PC-3 (cell line): ENCODE measurements at regions not wholly inside any gene's neighbourhood (a gene's known extent, or its start where the extent isn't known, plus 50 kb on each side); places are given as distances from the start of the nearest gene placed in this dataset.
"Not testable (repeated sequence)": the region's sequence is repeated elsewhere in the genome, so short reads cannot be mapped to it uniquely, and the experiment has no call there.

Experiments
- ATAC-seq: fragments of 200-7000 bp; cut with Tn5 transposase; 2 replicates; pipeline ENCODE4 v1.9.1; 2020; ENCODE audit warnings: mild to moderate bottlenecking, moderate library complexity
- BruUV-seq: library from RNA; stranded (reverse); fragments of 400-500 nt; replicated peaks from 2 replicates; lab custom pipeline; 2021; lab: Mats Ljungman, UMichigan
- CTCF ChIA-PET: fragments of 300-600 bp; sonication (Branson Sonifier 250); formaldehyde crosslinking; loops from one replicate; lab custom pipeline; 2022; ENCODE audit warnings: antibody characterized with exemption; lab: Charles Lee
- POLR2A ChIA-PET: fragments of 300-600 bp; sonication (Branson Sonifier 250); formaldehyde crosslinking; loops from one replicate; lab custom pipeline; 2022; ENCODE audit warnings: antibody characterized with exemption; ENCODE audit not compliant: unreplicated experiment; lab: Charles Lee
- DNase-seq: peaks from one replicate; pipeline ENCODE4 v3.0.0-alpha.2; 2015
- H2AFZ ChIP-seq: fragments of 300-600 bp; sonication (generic); 2 replicates; pipeline ENCODE4 v1.6.0; 2016; ENCODE audit warnings: antibody characterized with exemption, low read length
- H3F3A ChIP-seq: fragments of 300-600 bp; sonication (generic); one replicate; pipeline ENCODE4 v1.6.0; 2017; ENCODE audit warnings: antibody characterized with exemption, low read length, control low read depth, mild to moderate bottlenecking; ENCODE audit not compliant: unreplicated experiment
- H3K27ac ChIP-seq: fragments of 300-600 bp; sonication (generic); 2 replicates; pipeline ENCODE4 v1.5.1; 2016; ENCODE audit warnings: mild to moderate bottlenecking, low read length
- H3K27me3 ChIP-seq: fragments of 300-600 bp; sonication (generic); 2 replicates; pipeline ENCODE4 v1.6.1; 2016; ENCODE audit warnings: low read length, mixed read lengths
- H3K36me3 ChIP-seq: fragments of 300-600 bp; sonication (generic); 2 replicates; pipeline ENCODE4 v1.6.1; 2016; ENCODE audit warnings: low read depth, mixed run types, low read length, mixed read lengths
- H3K4me1 ChIP-seq: fragments of 300-600 bp; sonication (generic); 2 replicates; pipeline ENCODE4 v1.5.1; 2016; ENCODE audit warnings: low read length; ENCODE audit not compliant: insufficient read depth
- H3K4me2 ChIP-seq: fragments of 300-600 bp; sonication (generic); 2 replicates; pipeline ENCODE4 v1.6.0; 2016; ENCODE audit warnings: low read length
- H3K4me3 ChIP-seq: fragments of 300-600 bp; sonication (generic); 2 replicates; pipeline ENCODE4 v1.5.1; 2016; ENCODE audit warnings: mild to moderate bottlenecking, low read length, mixed read lengths
- H3K79me2 ChIP-seq: fragments of 300-600 bp; sonication (generic); 2 replicates; pipeline ENCODE4 v1.6.1; 2017; ENCODE audit warnings: low read length, mixed read lengths
- H3K9ac ChIP-seq: fragments of 300-600 bp; sonication (generic); 2 replicates; pipeline ENCODE4 v1.6.0; 2016; ENCODE audit warnings: mild to moderate bottlenecking, low read length
- H3K9me2 ChIP-seq: fragments of 300-600 bp; sonication (generic); replicated peaks from 2 replicates; pipeline ENCODE4 v1.6.1; 2016; ENCODE audit warnings: mixed run types, low read length, mixed read lengths
- H3K9me3 ChIP-seq: fragments of 300-600 bp; sonication (generic); 2 replicates; pipeline ENCODE4 v1.6.1; 2016; ENCODE audit warnings: low read length, mixed read lengths
- H4K20me1 ChIP-seq: fragments of 300-600 bp; sonication (generic); 2 replicates; pipeline ENCODE4 v1.6.1; 2016; ENCODE audit warnings: low read length, mixed read lengths
- CTCF ChIP-seq: fragments of 300-600 bp; sonication (generic); conservative IDR thresholded peaks from 2 replicates; pipeline ENCODE4 v1.5.1; 2017; ENCODE audit warnings: antibody characterized with exemption, low read depth, mild to moderate bottlenecking, low read length
- EZH2 ChIP-seq: fragments of 300-600 bp; sonication (generic); IDR thresholded peaks from one replicate; pipeline ENCODE4 v1.6.1; 2017; ENCODE audit warnings: antibody characterized with exemption, mild to moderate bottlenecking, low read length; ENCODE audit not compliant: unreplicated experiment
- EZH2phosphoT487 ChIP-seq: fragments of 300-600 bp; sonication (generic); IDR thresholded peaks from 2 replicates; pipeline ENCODE4 v1.6.1; 2018; ENCODE audit warnings: mild to moderate bottlenecking, antibody characterized with exemption, low read length, borderline replicate concordance
- intact Hi-C: fragments of 100-400 bp; cut with micrococcal nuclease; formaldehyde crosslinking; loops from 2 replicates; pipeline ENCODE4 v1.9.0; 2023

GRCh38 chr12:60231976-60232907 is 636.4 kb downstream of the SLC16A7 start:
- Histone ChIP-seq H3F3A (no peaks in the 10 kb centered on the region), H3K27ac (no peak overlapping the region), H4K20me1 (no peaks in the 10 kb centered on the region), H3K9me3 (no peaks in the 10 kb centered on the region), H3K4me2 (no peak overlapping the region), H3K79me2 (no peaks in the 10 kb centered on the region), H2AFZ (no peak overlapping the region), H3K27me3 (no peaks in the 10 kb centered on the region), H3K36me3 (no peaks in the 10 kb centered on the region), H3K4me3 (no peak overlapping the region), H3K9me2 (no peaks in the 10 kb centered on the region), H3K4me1 (0 out of 2 replicates have a peak, but pooled peaks cover 4% of the 10 kb centered on the region), H3K9ac (no peak overlapping the region)
- CTCF ChIA-PET, result no interaction called here
- TF ChIP-seq CTCF (no peak), EZH2 (no peak), EZH2phosphoT487 (no peak)
- ATAC-seq (no peak), DNase-seq (no peak)
- POLR2A ChIA-PET, result no interaction called here
- BruUV-seq, result no TSS peak
- intact Hi-C loops, result no loop called here

GRCh38 chr12:60234611-60235195 is 638.9 kb downstream of the SLC16A7 start:
- ATAC-seq, H3K36me3 ChIP-seq, H3K27ac ChIP-seq, H2AFZ ChIP-seq, H3K9me3 ChIP-seq, H3K4me2 ChIP-seq, H3K4me3 ChIP-seq, H3K4me1 ChIP-seq, H3F3A ChIP-seq, H3K9ac ChIP-seq, POLR2A ChIA-PET, H3K9me2 ChIP-seq, H3K79me2 ChIP-seq, intact Hi-C loops, H4K20me1 ChIP-seq, CTCF ChIA-PET, H3K27me3 ChIP-seq, BruUV-seq: not testable (repeated sequence)
- peak; percentile 20 for DNase-seq

- no TSS peak for BruUV-seq
- ChIA-PET POLR2A (no interaction called here), CTCF (no interaction called here)
- H3K9ac ChIP-seq, result no peak overlapping the region
- H3K27ac ChIP-seq, result no peak overlapping the region
- TF ChIP-seq EZH2 (no peak), EZH2phosphoT487 (no peak), CTCF (no peak)
- no peak overlapping the region for H3K4me3 ChIP-seq
- H3K36me3 ChIP-seq, result no peaks in the 10 kb centered on the region
- H3K4me1 ChIP-seq, result 0 out of 2 replicates have a peak, but pooled peaks cover 4% of the 10 kb centered on the region
- H3K27me3 ChIP-seq, result no peaks in the 10 kb centered on the region
- H2AFZ ChIP-seq, result no peak overlapping the region
- no peaks in the 10 kb centered on the region for H3F3A ChIP-seq
- no peaks in the 10 kb centered on the region for H4K20me1 ChIP-seq
- H3K4me2 ChIP-seq, result no peak overlapping the region
- no peaks in the 10 kb centered on the region for H3K9me2 ChIP-seq
- H3K79me2 ChIP-seq, result no peaks in the 10 kb centered on the region
- no peak for DNase-seq
- intact Hi-C loops, result no loop called here
- no peaks in the 10 kb centered on the region for H3K9me3 ChIP-seq
- no peak for ATAC-seq
Observed at GRCh38 chr12:60235261-60235660, 639.4 kb downstream of the SLC16A7 start.

- DNase-seq, H3K36me3 ChIP-seq, CTCF ChIA-PET, H3K4me3 ChIP-seq, ATAC-seq, POLR2A ChIA-PET, H3K9me3 ChIP-seq, H3K4me2 ChIP-seq, H3K79me2 ChIP-seq, H4K20me1 ChIP-seq, H3K27ac ChIP-seq, H3K9ac ChIP-seq, H3K9me2 ChIP-seq, intact Hi-C loops, BruUV-seq, H3F3A ChIP-seq, H3K27me3 ChIP-seq, H2AFZ ChIP-seq, H3K4me1 ChIP-seq: not testable (repeated sequence)
Observed at GRCh38 chr12:60236416-60236815, 640.6 kb downstream of the SLC16A7 start.
